ENCODE measurements at regions not wholly inside any gene's neighbourhood (a gene's known extent, or its start where the extent isn't known, plus 50 kb on each side); places are given as distances from the start of the nearest gene placed in this dataset.

GRCh38 chr17:73798111-73798748 lies 154.0 kb upstream of the SDK2 start (continued):
- TF ChIP-seq ZBTB25 (CRISPR knock-in tag; IDR thresholded peaks at IDR 0.05) (peak; percentile 76), ZNF460 (CRISPR knock-in tag; IDR thresholded peaks at IDR 0.05; ENCODE audit: borderline replicate concordance) (no peak), ELF1 (CRISPR knock-in tag; IDR thresholded peaks at IDR 0.05) (no peak; the same call in 1 of the 2 replicates), KLF15 (CRISPR knock-in tag; IDR thresholded peaks at IDR 0.05; ENCODE audit: borderline replicate concordance) (no peak), GMEB1 (CRISPR knock-in tag; IDR thresholded peaks at IDR 0.05; ENCODE audit: borderline replicate concordance) (no peak; the same call in 1 of the 2 replicates), STAT6 (CRISPR knock-in tag; IDR thresholded peaks at IDR 0.05; ENCODE audit: borderline replicate concordance) (peak; percentile 99), ZNF616 (CRISPR knock-in tag; IDR thresholded peaks at IDR 0.05; ENCODE audit: low read depth) (no peak), XRCC5 (optimal IDR thresholded peaks at IDR 0.05; ENCODE audit: low read length) (peak; percentile 67), ADNP (CRISPR knock-in tag; IDR thresholded peaks at IDR 0.05) (no peak), ASH2L (IDR thresholded peaks at IDR 0.05; ENCODE audit: insufficient read length, low read depth, low read length) (peak; percentile 91), TERF1 (CRISPR knock-in tag; IDR thresholded peaks at IDR 0.05) (no peak), ZFP82 (CRISPR knock-in tag; IDR thresholded peaks at IDR 0.05; ENCODE audit: borderline replicate concordance) (no peak)
- TF ChIP-seq, protein P1, sequence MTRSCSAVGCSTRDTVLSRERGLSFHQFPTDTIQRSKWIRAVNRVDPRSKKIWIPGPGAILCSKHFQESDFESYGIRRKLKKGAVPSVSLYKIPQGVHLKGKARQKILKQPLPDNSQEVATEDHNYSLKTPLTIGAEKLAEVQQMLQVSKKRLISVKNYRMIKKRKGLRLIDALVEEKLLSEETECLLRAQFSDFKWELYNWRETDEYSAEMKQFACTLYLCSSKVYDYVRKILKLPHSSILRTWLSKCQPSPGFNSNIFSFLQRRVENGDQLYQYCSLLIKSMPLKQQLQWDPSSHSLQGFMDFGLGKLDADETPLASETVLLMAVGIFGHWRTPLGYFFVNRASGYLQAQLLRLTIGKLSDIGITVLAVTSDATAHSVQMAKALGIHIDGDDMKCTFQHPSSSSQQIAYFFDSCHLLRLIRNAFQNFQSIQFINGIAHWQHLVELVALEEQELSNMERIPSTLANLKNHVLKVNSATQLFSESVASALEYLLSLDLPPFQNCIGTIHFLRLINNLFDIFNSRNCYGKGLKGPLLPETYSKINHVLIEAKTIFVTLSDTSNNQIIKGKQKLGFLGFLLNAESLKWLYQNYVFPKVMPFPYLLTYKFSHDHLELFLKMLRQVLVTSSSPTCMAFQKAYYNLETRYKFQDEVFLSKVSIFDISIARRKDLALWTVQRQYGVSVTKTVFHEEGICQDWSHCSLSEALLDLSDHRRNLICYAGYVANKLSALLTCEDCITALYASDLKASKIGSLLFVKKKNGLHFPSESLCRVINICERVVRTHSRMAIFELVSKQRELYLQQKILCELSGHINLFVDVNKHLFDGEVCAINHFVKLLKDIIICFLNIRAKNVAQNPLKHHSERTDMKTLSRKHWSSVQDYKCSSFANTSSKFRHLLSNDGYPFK (CRISPR knock-in tag; IDR thresholded peaks at IDR 0.05; ENCODE audit: borderline replicate concordance) = no peak

Measured in HepG2 (cell line).